NB4 (cell line): ENCODE measurements at regions not wholly inside any gene's neighbourhood (a gene's known extent, or its start where the extent isn't known, plus 50 kb on each side); places are given as distances from the start of the nearest gene placed in this dataset.

Experiments
- DNase-seq: peaks from one replicate; pipeline ENCODE4 v3.0.0; 2010; ENCODE audit warnings: low read depth
- H3K4me3 ChIP-seq: one replicate; pipeline ENCODE4 v1.5.1; 2011; ENCODE audit warnings: mild to moderate bottlenecking, low read depth, low read length, moderate library complexity
- MYC ChIP-seq: IDR thresholded peaks from 2 replicates; pipeline ENCODE4 v1.6.1; 2011; ENCODE audit warnings: low read depth, low read length
- POLR2A ChIP-seq: IDR thresholded peaks from 2 replicates; pipeline ENCODE4 v1.6.1; 2011; ENCODE audit warnings: mild to moderate bottlenecking; ENCODE audit not compliant: insufficient read length; ENCODE audit errors: extremely low read depth
- TF ChIP-seq, protein P1 (sequence below): IDR thresholded peaks from 2 replicates; pipeline ENCODE4 v1.6.1; 2011; ENCODE audit warnings: low read depth, low read length
- TF ChIP-seq, protein P2 (sequence below): IDR thresholded peaks from one replicate; pipeline ENCODE4 v1.5.1; 2012; ENCODE audit warnings: low read depth, low read length

DNA sequence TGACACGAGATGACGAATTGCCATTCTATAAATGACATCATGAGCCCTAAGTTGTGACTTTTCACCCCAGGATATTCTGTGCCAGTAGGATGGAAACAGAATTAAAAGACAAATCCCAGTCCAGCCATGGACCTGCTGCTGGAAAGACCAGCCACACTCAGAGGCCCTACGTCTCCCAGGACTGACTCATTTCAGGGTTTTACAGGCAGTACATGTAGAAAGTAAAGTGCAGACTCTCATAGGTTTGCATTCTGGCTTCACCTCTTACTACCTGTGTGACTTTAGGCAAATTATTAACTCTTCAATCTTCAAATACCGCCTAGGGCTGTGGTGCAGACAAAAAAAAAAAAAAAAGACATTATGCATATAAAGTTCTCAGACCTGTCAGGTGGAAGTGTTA is 188.8 kb downstream of the NEBL start:
- H3K4me3 ChIP-seq, result no peak overlapping the region
- no peak for DNase-seq
- TF ChIP-seq MYC (no peak), POLR2A (no peak)
- TF ChIP-seq, protein P1, sequence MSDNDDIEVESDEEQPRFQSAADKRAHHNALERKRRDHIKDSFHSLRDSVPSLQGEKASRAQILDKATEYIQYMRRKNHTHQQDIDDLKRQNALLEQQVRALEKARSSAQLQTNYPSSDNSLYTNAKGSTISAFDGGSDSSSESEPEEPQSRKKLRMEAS, result no peak
- TF ChIP-seq, protein P2, sequence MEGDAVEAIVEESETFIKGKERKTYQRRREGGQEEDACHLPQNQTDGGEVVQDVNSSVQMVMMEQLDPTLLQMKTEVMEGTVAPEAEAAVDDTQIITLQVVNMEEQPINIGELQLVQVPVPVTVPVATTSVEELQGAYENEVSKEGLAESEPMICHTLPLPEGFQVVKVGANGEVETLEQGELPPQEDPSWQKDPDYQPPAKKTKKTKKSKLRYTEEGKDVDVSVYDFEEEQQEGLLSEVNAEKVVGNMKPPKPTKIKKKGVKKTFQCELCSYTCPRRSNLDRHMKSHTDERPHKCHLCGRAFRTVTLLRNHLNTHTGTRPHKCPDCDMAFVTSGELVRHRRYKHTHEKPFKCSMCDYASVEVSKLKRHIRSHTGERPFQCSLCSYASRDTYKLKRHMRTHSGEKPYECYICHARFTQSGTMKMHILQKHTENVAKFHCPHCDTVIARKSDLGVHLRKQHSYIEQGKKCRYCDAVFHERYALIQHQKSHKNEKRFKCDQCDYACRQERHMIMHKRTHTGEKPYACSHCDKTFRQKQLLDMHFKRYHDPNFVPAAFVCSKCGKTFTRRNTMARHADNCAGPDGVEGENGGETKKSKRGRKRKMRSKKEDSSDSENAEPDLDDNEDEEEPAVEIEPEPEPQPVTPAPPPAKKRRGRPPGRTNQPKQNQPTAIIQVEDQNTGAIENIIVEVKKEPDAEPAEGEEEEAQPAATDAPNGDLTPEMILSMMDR, result no peak

DNA sequence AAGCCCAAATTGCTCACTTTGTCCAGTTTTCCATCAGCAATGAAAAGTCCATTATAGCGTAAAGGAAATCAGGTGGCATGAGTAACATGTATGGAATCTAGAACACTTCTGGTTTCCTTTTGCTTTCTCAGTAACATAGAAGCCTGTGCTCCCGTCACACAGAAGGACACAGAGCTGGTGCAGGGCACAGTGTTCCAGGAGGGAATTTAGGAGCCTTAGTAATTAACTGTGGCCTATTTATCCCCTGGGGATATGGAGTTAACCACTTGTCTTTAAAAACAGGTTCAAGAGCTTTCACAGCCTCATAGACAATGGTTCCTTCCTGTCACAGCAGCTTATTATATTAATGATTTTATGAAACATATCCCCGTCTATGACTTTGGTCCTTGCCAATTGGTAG is 189.9 kb downstream of the NEBL start:
- TF ChIP-seq POLR2A (no peak), MYC (no peak)
- TF ChIP-seq, protein P1, result no peak
- TF ChIP-seq, protein P2, result no peak

DNA sequence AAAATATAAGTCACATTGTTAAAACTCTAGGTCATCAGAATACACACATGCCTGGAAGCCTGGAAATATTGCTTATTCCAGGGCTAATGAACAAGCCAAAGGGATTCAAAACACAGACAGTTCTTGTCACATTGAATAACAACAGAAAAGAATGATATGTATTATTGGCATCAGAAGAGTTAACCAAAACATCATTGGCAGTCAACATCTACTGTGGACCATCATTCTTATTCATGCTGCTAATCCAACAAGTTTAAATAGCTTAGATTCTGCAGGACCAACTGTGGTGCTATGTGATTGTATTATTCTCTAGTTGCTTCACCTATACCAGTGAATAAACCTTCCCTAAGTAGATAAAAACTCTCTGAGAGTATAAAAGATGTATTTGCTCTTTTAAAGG is 198.3 kb downstream of the NEBL start:
- H3K4me3 ChIP-seq, result no peak overlapping the region
- TF ChIP-seq MYC (no peak), POLR2A (no peak)
- TF ChIP-seq, protein P2, result no peak
- TF ChIP-seq, protein P1, result no peak
- DNase-seq, result no peak

More for the DNA sequence above, 189.9 kb downstream of the NEBL start:
- DNase-seq, result no peak
- H3K4me3 ChIP-seq, result no peak overlapping the region

DNA sequence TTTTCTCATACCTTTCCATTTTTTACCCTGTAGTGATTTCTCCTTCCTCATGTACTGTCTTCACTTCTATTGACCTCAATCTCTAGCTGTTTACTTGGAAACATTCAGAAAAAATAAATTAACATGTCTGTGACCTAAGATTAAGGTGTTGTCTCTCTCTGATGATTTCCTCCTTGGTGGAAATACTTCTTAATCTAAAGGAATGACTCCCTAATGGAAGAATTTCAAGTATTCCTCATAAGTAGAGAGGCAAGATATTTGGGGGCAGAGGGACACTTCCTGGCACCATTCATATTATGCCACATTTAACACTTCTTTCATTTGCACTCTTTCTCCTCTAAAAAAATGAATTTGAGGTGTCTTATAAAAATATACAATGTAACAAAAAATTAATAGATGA is 202.8 kb downstream of the NEBL start:
- no peak for DNase-seq
- TF ChIP-seq POLR2A (no peak), MYC (no peak)
- TF ChIP-seq, protein P1, result no peak
- TF ChIP-seq, protein P2, result no peak
- no peak overlapping the region for H3K4me3 ChIP-seq

DNA sequence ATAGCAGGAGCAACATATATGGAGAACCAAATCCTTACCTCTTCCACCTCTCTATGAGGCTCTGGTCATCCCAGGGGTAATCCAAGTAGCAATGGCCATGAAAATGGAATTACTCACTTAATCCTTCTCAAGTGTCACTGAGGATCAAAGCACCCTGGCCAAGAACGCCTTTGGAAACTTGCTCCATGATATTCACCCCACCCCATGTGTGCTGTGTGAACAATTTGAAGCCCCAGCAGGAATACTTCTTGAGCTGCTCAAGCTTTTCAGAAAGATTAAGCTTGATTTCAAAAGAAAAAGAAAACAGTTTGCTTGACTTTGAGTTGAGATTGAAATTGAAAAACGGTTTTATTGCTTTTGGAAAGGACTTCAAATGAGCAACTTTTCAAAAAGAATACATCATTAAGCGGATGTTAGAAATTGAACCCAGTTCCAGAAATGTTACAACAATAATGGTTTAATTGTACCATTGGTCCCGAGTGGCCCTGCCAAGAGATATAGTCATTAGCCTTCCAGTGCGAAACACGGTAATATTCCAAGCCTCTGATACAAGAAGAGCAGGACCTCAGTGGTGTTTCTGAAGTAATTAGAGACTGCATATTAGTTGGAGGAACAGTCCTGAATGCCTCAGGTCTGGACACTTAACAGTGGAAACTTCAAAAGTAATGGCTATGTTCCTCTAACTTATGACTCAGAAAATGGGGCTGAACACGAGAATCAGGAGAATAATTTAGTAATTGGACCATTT is 208.1 kb downstream of the NEBL start:
- no peak for DNase-seq
- no peak overlapping the region for H3K4me3 ChIP-seq

More for the DNA sequence above, 208.1 kb downstream of the NEBL start:
- TF ChIP-seq MYC (no peak), POLR2A (no peak)
- TF ChIP-seq, protein P1, result no peak
- TF ChIP-seq, protein P2, result no peak
